Right lobe of liver (tissue), 4 donors: ENCODE measurements at regions not wholly inside any gene's neighbourhood (a gene's known extent, or its start where the extent isn't known, plus 50 kb on each side); places are given as distances from the start of the nearest gene placed in this dataset.

Experiments used
- POLR2A ChIP-seq: fragments of 450-650 bp; IDR thresholded peaks from one replicate; pipeline ENCODE4 v1.6.1; 2017; ENCODE audit warnings: antibody characterized with exemption, mild to moderate bottlenecking
- TF ChIP-seq, protein P1 (sequence below), 4 donors: fragments of 200-600 bp in 3 of 4; fragments of 450-650 bp in 1 of 4; IDR thresholded peaks; one replicate each; pipeline versions ENCODE4 v1.5.1 to v1.8.0; 2016 to 2022; ENCODE audit warnings: antibody characterized with exemption in 4 of 4, mild to moderate bottlenecking in 2 of 4
- donor health status: DM: no; HTN: no; CAD: no.
- donor health status: DM: no; HTN: no; CAD: no.
- donor health status: DM: no; HTN: yes; CAD: no.

DNA sequence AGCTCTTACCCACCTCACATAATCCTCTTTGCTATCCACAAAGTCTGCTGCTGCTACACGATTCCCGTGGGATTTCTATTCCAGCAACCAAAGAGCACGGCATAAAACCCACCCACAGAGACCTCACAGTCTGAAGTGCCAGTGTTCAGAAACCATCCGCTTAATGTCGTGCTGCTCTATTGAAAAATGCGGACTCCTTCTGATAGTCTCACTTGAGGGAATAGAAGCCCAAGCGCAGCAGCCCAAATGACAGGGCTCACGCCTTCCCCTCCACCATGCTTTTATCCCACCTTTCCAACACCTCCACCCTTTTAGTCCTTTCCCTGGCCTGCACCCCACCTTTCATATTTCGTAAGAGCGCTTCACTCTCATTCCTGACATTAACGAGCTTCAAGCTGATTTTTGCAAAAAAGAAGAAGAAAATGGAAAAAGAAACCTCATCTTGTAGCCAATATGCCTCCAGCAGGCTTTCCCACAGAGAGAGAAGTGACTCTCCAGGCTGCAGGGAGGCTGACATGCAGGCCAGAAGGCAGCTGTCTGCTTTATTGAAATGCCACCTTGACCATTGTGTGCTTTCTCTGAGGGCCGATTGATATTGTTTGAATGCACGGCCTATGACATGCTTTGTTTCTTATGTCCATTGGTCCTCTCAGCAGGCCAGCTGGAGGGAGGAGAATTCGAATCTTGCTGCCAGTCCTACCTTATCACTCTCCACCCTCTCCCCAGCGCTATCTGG, 70.6 kb upstream of the PCSK1 start:
- TF ChIP-seq, protein P1, sequence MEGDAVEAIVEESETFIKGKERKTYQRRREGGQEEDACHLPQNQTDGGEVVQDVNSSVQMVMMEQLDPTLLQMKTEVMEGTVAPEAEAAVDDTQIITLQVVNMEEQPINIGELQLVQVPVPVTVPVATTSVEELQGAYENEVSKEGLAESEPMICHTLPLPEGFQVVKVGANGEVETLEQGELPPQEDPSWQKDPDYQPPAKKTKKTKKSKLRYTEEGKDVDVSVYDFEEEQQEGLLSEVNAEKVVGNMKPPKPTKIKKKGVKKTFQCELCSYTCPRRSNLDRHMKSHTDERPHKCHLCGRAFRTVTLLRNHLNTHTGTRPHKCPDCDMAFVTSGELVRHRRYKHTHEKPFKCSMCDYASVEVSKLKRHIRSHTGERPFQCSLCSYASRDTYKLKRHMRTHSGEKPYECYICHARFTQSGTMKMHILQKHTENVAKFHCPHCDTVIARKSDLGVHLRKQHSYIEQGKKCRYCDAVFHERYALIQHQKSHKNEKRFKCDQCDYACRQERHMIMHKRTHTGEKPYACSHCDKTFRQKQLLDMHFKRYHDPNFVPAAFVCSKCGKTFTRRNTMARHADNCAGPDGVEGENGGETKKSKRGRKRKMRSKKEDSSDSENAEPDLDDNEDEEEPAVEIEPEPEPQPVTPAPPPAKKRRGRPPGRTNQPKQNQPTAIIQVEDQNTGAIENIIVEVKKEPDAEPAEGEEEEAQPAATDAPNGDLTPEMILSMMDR (IDR thresholded peaks at IDR 0.05), result no peak
- TF ChIP-seq POLR2A, result no peak
